Tibial nerve (tissue), 4 donors: ENCODE measurements at regions not wholly inside any gene's neighbourhood (a gene's known extent, or its start where the extent isn't known, plus 50 kb on each side); places are given as distances from the start of the nearest gene placed in this dataset.

ENCODE experiments used
- DNase-seq, 2 donors: peaks; one replicate each; pipeline ENCODE4 v3.0.0-alpha.2; 2019; ENCODE audit warnings: low spot score in 2 of 2
- H3K27ac ChIP-seq, 4 donors: fragments of 200-600 bp; sonication (generic) in 3 of 4; one replicate each; pipeline ENCODE4 v1.5.1; 2017 to 2019; ENCODE audit warnings: mild to moderate bottlenecking in 1 of 4
- H3K27me3 ChIP-seq, 2 donors: fragments of 200-600 bp; sonication (generic) in 1 of 2; one replicate each; pipeline versions ENCODE4 v1.5.1 to v1.6.0; 2017 to 2019
- H3K36me3 ChIP-seq, 3 donors: fragments of 200-600 bp; sonication (generic); one replicate each; pipeline ENCODE4 v1.5.1; 2018 to 2019
- H3K4me1 ChIP-seq, 4 donors: fragments of 200-600 bp; sonication (generic) in 3 of 4; one replicate each; pipeline ENCODE4 v1.5.1; 2017 to 2019
- H3K4me3 ChIP-seq, 4 donors: fragments of 200-600 bp; sonication (generic) in 3 of 4; one replicate each; pipeline ENCODE4 v1.5.1; 2017 to 2019; ENCODE audit warnings: mild to moderate bottlenecking in 1 of 4, moderate library complexity in 1 of 4
- H3K9me3 ChIP-seq, 4 donors: fragments of 200-600 bp; sonication (generic) in 3 of 4; one replicate each; pipeline ENCODE4 v1.5.1; 2017 to 2019
- EP300 ChIP-seq, 2 donors: sonication (generic); formaldehyde crosslinking; IDR thresholded peaks; one replicate each; pipeline ENCODE4 v1.6.1; 2017; ENCODE audit warnings: antibody characterized with exemption in 2 of 2, mild to moderate bottlenecking in 1 of 2
- POLR2A ChIP-seq, 2 donors: fragments of 450-650 bp; IDR thresholded peaks; one replicate each; pipeline ENCODE4 v1.6.1; 2017; ENCODE audit warnings: antibody characterized with exemption in 2 of 2, mild to moderate bottlenecking in 2 of 2, moderate library complexity in 2 of 2
- WGBS, 2 donors: methylation state at CpG; one replicate each; pipeline ENCODE4 v1.1.5; 2018; 5-methylcytosine and 5-hydroxymethylcytosine counted together
- TF ChIP-seq, protein P1 (sequence below), 5 experiments: fragments of 200-600 bp in 3 of 5; fragments of 450-650 bp in 2 of 5; sonication (generic) in 3 of 5; IDR thresholded peaks; one replicate each; pipeline ENCODE4 v1.5.1; 2016 to 2019; ENCODE audit warnings: antibody characterized with exemption in 5 of 5, mild to moderate bottlenecking in 3 of 5, moderate library complexity in 2 of 5

- Histone ChIP-seq H3K4me1 (no peaks in the 10 kb centered on the region), H3K27me3 (peaks cover 0 to 25% of the 10 kb centered on the region in 2 donors)
These were observed 68.0 kb upstream of the SLC6A11 start for GRCh38 chr3:10748040-10748439.

GRCh38 chr3:10753964-10754363 is 62.1 kb upstream of the SLC6A11 start:
- no peak overlapping the region for H3K27ac ChIP-seq
- H3K4me1 ChIP-seq: no peaks in the 10 kb centered on the region
- H3K9me3 ChIP-seq: no peaks in the 10 kb centered on the region
- H3K27me3 ChIP-seq: peaks cover 0 to 6% of the 10 kb centered on the region in 2 donors
- no peak for TF ChIP-seq POLR2A (IDR thresholded peaks at IDR 0.05)
- TF ChIP-seq EP300 (IDR thresholded peaks at IDR 0.05): no peak
- TF ChIP-seq, protein P1, sequence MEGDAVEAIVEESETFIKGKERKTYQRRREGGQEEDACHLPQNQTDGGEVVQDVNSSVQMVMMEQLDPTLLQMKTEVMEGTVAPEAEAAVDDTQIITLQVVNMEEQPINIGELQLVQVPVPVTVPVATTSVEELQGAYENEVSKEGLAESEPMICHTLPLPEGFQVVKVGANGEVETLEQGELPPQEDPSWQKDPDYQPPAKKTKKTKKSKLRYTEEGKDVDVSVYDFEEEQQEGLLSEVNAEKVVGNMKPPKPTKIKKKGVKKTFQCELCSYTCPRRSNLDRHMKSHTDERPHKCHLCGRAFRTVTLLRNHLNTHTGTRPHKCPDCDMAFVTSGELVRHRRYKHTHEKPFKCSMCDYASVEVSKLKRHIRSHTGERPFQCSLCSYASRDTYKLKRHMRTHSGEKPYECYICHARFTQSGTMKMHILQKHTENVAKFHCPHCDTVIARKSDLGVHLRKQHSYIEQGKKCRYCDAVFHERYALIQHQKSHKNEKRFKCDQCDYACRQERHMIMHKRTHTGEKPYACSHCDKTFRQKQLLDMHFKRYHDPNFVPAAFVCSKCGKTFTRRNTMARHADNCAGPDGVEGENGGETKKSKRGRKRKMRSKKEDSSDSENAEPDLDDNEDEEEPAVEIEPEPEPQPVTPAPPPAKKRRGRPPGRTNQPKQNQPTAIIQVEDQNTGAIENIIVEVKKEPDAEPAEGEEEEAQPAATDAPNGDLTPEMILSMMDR (IDR thresholded peaks at IDR 0.05): no peak
- WGBS, 2 donors: 14 to 17% methylated on average over 5 to 6 of the region's 6 CpGs
- no peaks in the 10 kb centered on the region for H3K36me3 ChIP-seq
- no peak overlapping the region for H3K4me3 ChIP-seq
- DNase-seq: no peak

More at GRCh38 chr3:10748040-10748439, 68.0 kb upstream of the SLC6A11 start:
- Histone ChIP-seq H3K27ac (no peak overlapping the region), H3K4me3 (no peak overlapping the region), H3K36me3 (no peaks in the 10 kb centered on the region), H3K9me3 (no peaks in the 10 kb centered on the region)
- 35 to 38% methylated on average over 1 of the region's 1 CpG for WGBS, 2 donors
- TF ChIP-seq EP300 (IDR thresholded peaks at IDR 0.05): no peak
- no peak for TF ChIP-seq POLR2A (IDR thresholded peaks at IDR 0.05)
- TF ChIP-seq, protein P1 (IDR thresholded peaks at IDR 0.05): no peak
- no peak for DNase-seq

- Histone ChIP-seq H3K27ac (no peak overlapping the region), H3K36me3 (no peaks in the 10 kb centered on the region), H3K9me3 (no peaks in the 10 kb centered on the region), H3K27me3 (peaks cover 0 to 6% of the 10 kb centered on the region in 2 donors), H3K4me3 (no peak overlapping the region), H3K4me1 (no peaks in the 10 kb centered on the region)
- TF ChIP-seq EP300 (IDR thresholded peaks at IDR 0.05): no peak
- TF ChIP-seq, protein P1 (IDR thresholded peaks at IDR 0.05): no peak
- TF ChIP-seq POLR2A (IDR thresholded peaks at IDR 0.05): no peak
- DNase-seq: no peak
- WGBS, 2 donors: 83 to 89% methylated on average over 1 to 2 of the region's 2 CpGs
These were observed 59.5 kb upstream of the SLC6A11 start for GRCh38 chr3:10756546-10756945.

DNA sequence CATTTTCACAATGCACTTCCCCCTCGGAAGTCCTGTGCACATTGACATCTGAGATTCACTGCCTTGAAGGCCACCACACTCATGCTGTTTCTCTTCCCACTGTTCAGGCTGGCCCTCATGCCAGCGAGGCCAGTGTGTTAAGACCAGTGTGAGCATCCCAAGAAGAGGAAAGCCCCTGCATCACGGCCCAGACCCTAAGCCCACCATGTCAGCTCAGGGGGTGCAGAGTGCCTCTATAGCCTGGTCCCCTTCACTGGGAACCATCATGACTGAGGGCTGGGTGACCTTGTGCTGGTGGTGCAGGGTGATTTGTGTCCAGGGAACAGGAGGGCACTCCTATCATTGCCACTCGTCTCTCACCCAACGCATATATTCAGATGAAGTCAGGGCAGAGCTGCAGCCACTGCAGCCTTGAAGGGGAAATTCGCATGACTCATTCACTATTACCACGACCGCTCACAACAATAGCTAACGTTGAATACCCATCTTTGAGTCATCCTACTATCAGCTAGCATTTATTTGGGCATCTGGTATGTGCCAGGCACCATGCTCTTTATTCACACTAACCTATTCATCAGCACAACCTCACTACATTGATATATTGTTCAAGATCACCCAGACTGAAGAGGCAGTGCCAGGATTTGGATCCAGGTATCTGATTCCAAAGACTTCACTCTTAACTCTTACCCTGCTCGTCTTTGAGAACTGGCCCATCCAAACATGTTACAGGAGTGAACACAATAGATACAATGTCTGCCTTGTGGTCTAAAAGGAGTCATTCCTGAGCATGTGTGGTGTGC is 58.8 kb upstream of the SLC6A11 start:
- no peaks in the 10 kb centered on the region for H3K36me3 ChIP-seq
- no peak overlapping the region for H3K4me3 ChIP-seq
- WGBS, 2 donors: 43 to 52% methylated on average over 10 of the region's 10 CpGs
- H3K4me1 ChIP-seq: no peaks in the 10 kb centered on the region
- H3K9me3 ChIP-seq: no peaks in the 10 kb centered on the region
- H3K27me3 ChIP-seq: peaks cover 0 to 6% of the 10 kb centered on the region in 2 donors
- TF ChIP-seq, protein P1 (IDR thresholded peaks at IDR 0.05): no peak
- DNase-seq: no peak
- H3K27ac ChIP-seq: no peak overlapping the region

GRCh38 chr3:10757821-10758130 is 58.3 kb upstream of the SLC6A11 start:
- TF ChIP-seq POLR2A (IDR thresholded peaks at IDR 0.05) (no peak), EP300 (IDR thresholded peaks at IDR 0.05) (no peak)
- TF ChIP-seq, protein P1 (IDR thresholded peaks at IDR 0.05): no peak
- no peak overlapping the region for H3K4me3 ChIP-seq
- no peaks in the 10 kb centered on the region for H3K9me3 ChIP-seq
- no peak overlapping the region for H3K27ac ChIP-seq
- peaks cover 0 to 6% of the 10 kb centered on the region in 2 donors for H3K27me3 ChIP-seq
- WGBS, 2 donors: 0 to 29% methylated on average over 1 of the region's 1 CpG
- DNase-seq: no peak
- H3K36me3 ChIP-seq: no peaks in the 10 kb centered on the region
- no peaks in the 10 kb centered on the region for H3K4me1 ChIP-seq
